Superior temporal gyrus (tissue), 1 donor: ENCODE measurements at regions not wholly inside any gene's neighbourhood (a gene's known extent, or its start where the extent isn't known, plus 50 kb on each side); places are given as distances from the start of the nearest gene placed in this dataset.

Experiments
- DNase-seq: peaks from one replicate; pipeline ENCODE4 v3.0.0-alpha.2; 2016; ENCODE audit errors: extremely low spot score

- peak; percentile 33 for DNase-seq
These were observed 1296.1 kb upstream of the PCDH7 start for GRCh38 chr4:29423836-29424721.

- no peak for DNase-seq
These were observed 1266.8 kb upstream of the PCDH7 start for GRCh38 chr4:29453303-29453820.

GRCh38 chr4:29459926-29460325 is 1260.2 kb upstream of the PCDH7 start:
- DNase-seq = no peak

DNA sequence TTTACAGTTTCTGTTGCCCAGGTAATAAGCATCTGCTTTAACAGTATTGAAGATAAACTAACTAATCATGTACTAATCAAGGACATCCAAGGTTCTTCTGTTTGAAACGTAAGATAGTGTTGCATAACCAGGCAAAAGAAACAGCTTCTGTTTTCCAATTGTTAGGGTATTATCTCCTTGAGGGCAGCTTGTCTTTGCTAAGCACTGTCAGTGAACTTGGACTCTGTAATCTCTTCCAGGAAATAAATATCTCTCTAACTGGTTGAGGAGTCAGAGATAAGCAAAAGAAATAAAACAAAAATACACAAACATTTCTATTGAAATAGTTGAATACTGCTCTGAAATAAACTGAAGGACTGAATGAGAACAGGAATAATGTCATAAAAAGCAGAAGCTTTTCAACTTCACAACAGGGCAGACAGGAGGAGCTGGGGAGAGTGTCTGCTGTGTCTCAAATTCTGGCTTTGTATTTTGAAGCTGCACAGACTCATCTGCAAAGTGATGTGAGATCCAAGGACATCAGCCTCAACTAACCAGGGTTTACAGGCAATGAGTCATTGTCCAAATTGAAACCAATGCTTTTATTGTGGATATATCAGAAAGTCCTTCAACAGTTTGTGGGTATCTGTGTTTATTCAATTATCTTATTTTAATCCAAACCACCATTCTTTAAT is 1253.0 kb upstream of the PCDH7 start:
- DNase-seq = no peak
